C1 segment of cervical spinal cord (tissue), 14 donors: ENCODE measurements at regions not wholly inside any gene's neighbourhood (a gene's known extent, or its start where the extent isn't known, plus 50 kb on each side); places are given as distances from the start of the nearest gene placed in this dataset.

Experiments used
- DNase-seq, 14 donors: peaks; one replicate each; lab custom pipeline; 2025; lab: John Stamatoyannopoulos, UW

DNA sequence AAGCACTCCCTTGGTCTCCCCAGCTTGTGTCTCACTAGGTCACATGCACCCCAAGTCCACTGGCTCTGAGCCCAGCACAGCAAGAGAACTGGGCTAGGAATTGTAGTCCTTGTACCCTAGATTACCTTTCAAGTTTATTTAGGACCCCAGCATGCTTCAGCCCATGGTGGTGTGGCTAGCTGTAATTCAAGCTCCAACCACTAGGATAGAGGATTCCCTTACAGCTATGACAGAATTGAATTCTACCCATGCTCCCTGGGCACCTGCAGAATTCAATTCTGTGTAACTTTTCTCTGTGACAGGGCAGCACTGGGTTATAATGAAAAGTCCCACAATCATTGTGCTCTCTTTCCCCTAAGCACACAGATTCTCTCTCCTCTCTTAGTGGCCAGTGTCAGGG is 253.8 kb upstream of the DMD start:
- DNase-seq: no peak

DNA sequence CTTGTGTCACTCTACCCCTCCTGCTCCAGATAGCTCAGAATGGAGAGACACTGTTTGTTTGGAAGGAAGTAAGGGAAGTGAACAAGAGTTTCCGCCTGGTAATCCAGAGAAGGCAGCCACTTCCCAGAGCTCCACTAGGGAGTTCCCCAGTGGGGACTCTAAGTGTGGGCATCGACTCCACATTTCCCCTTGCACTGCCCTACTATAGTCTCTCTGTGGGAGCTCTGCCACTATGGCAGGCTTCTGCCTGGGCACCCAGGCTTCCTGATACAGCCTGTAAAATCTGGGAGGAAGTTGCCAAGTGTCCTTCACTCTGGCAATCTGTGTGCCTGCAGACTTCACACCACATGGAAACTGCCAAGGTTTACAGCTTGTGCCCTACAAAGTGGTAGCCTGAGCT is 245.8 kb upstream of the DMD start:
- DNase-seq: no peak

GRCh38 chrX:33447285-33447684 is 235.9 kb upstream of the DMD start:
- no peak for DNase-seq

- DNase-seq: peak in 11 of 14 donors; percentile 0 to 47 (median 18)
Observed at GRCh38 chrX:33434256-33435092, 223.1 kb upstream of the DMD start.

GRCh38 chrX:33416273-33416805 is 205.0 kb upstream of the DMD start:
- DNase-seq: no peak

- DNase-seq: no peak
Observed at GRCh38 chrX:33415459-33415858, 204.1 kb upstream of the DMD start.

DNA sequence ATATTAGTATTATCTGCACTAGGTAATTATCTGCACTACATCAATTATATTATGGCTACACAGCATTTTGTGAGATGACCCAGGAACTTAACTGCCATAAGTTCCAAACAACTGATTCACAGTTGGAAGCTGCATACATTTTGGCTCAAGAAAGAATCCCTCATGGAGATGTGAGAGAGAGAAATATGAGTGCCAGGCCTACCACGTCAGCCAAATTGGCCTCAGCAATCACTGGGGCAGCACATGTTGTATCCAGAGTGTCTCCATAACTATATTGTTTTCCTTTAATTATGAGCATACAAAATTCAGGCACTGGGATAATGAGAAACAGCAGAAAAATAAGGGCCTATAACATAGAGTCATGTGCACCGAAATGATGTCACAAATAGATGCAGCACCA is 174.2 kb upstream of the DMD start:
- no peak for DNase-seq

GRCh38 chrX:33379839-33380238 is 168.5 kb upstream of the DMD start:
- DNase-seq: no peak

DNA sequence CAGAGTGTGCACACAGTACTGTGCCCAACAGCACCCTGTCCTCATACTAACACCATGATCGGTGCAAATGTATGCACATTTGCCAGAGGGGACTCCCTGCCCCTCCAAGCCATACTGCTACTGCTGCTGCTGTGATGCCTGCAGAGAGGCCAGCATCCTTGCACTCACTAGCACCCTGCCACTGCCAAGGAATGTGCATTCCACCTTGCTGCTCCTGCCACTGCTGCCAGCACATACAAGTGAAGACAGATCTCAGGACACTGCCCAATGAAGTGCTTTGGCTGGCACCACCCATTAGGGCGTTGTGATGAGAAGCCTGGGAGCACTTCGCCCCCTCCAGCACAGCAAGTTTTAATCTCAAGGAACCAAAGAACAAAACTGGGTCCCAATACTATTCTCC is 146.3 kb upstream of the DMD start:
- DNase-seq: no peak

DNA sequence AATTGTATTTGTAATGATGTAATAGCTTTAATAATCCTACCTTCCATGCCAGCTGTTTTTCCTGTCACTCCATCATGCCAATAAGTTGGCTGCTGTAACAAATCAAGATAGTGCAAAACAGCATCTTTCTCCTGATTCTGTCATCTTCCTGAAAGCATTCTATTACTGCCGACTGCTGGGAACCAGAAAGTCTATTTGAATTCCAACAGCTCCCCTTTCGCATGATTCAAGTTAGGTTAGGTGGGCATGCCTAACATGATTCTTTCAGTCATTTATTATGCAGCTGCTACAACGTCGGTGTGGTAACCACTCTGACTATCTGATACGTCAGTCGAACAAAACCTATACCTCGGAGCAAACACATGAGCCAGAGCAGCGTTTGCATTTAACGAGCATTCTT is 127.9 kb upstream of the DMD start:
- DNase-seq: peak in 1 of 14 donors; percentile 12

DNA sequence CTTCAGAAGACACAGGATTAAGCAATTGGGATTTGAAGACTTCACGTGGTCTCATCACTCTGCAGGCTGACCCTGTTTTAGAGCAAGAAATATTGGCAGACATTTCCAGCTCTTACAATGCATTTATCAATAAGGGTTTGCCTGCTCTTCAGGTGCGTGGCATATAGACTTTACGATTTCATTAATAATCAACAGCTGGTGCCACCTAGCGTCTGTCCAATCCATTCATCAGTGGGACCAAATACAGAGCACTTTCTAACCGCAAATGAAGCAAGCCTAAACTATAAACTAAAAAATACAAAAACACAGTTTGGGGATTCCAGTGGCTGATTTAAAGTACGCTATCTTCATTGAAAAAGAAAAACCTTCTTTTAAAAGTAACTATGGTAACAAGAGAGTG is 125.4 kb upstream of the DMD start:
- DNase-seq: peak in 2 of 14 donors; percentile 1 to 5

GRCh38 chrX:33333271-33333670 is 121.9 kb upstream of the DMD start:
- no peak for DNase-seq

- DNase-seq: no peak
Observed at GRCh38 chrX:33330798-33331197, 119.4 kb upstream of the DMD start.

DNA sequence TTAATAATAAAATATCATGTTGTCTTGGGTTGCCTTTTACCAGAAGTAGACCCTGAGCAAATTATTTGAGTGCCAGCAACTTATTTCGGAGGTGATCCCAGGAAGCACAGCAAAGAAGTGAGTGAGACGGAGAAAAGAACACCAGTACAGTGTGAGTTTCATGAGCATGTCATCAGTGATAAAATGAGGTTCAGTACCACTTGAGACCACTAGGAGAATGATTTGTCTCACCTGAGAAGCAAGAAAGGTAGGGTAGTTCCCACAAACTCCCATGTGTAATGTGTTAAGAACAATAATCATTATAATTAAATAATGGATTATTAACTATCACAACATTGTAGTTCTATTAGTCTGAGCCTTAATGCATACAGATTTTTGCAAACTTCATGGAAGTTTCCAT is 112.8 kb upstream of the DMD start:
- DNase-seq: no peak

DNA sequence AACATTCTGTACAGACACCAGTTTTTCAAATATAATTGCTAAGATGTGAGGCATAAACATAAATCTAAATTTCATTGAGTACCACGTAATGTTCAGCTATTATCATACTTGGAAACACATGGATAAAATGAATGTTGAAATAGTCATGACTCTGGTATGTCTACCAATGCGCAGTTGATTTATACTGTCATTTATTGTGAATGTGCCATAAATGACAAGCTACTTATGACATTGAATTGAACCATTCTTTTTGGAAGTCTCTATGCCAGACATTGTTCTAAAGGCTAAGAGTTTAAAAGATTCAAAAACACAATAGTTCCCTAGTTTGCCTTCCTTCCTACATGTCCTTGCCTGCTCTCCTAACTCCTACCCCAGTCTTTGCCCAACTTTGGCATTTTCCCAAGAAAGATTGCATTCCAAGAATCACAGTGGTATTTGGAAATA is 96.6 kb upstream of the DMD start:
- DNase-seq: no peak

DNA sequence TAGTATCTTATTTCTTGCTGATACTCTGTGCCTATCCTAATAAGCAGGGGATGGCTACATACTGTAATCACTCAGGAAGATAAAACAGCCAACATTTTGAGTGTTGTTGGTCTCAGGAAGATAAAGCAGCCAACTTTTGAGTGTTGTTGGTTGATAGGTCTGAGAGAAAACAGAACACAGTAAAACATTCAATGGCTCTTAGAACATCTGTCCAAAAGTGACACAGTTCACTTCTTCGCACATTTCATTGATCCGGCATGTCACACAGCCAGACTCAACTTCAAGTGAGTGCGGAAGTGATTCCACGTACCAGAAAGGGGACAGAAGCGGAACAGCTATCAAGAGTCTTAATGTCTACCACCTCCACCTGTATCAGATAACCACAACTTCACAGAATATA is 87.3 kb upstream of the DMD start:
- DNase-seq: no peak

- DNase-seq: no peak
Observed at GRCh38 chrX:33285550-33285949, 74.2 kb upstream of the DMD start.

- DNase-seq: no peak
Observed at GRCh38 chrX:33277046-33277445, 65.7 kb upstream of the DMD start.

DNA sequence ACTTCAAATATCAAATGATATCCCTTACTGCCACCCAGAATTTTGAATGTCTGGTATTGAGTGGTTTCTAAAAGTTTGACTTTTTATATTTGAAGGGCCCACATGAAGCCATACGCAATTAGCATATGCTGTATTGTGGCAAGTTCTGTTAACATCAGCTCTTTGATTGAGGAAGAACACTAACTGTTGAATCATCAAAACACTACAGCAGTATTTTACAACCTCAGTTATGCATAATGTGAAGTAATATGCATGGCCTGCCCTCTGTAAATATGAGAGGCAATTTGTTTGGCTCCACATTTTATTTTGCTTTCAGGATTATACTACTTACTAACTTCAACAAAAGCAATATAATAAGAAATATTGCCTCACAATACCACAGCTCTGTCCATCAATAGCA is 62.2 kb upstream of the DMD start:
- no peak for DNase-seq

GRCh38 chrX:33272986-33273385 is 61.6 kb upstream of the DMD start:
- DNase-seq: no peak
